GM18507 (cell line): ENCODE measurements at regions not wholly inside any gene's neighbourhood (a gene's known extent, or its start where the extent isn't known, plus 50 kb on each side); places are given as distances from the start of the nearest gene placed in this dataset.
"Not testable (repeated sequence)": the region's sequence is repeated elsewhere in the genome, so short reads cannot be mapped to it uniquely, and the experiment has no call there.

ENCODE experiments used
- DNase-seq: peaks from one replicate; pipeline ENCODE4 v3.0.0; 2011; ENCODE audit warnings: low read depth; ENCODE audit not compliant: insufficient read length; ENCODE audit errors: extremely low spot score
- FAIRE-seq: peaks from 2 replicates; lab custom pipeline; 2011; peaks lifted over from hg19 to GRCh38; lab: Jason Lieb, UNC

DNA sequence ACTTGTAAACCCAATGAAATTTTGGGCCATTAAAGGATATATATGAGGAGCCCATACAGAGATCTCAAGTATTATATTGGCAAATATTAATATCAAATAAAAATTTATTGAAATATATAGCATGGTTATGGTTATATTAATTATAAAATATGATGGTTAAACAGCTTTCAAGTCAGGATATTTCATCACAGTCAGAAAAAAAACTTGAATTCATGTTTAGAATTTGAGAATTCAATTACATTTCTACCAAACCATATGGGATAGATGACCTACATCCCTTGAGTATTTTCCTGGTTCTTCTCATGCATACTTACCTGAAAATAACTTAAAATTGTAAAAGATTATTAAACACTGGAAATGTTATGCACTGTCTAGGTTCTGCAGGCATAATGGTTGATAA, 956.1 kb upstream of the EDIL3 start:
- DNase-seq, result no peak
- no peak for FAIRE-seq

DNA sequence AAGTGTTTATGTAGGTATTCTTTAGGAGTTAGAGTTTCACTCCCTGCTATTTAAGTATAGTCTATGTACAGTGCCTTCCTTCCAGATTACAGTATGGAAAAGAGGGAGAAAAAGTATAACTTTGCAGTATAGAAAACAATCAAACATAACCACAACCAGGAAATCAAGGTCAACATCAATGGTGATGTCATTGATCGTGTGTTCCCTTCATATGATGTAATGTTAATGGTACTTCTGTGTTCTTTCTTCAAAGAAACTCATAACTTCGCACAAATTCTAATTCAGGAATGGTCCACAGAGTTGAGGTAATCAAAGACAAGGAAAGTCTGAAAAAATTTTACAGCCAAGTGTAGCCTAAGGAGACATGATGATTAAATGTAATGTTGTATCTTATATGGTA, 961.1 kb upstream of the EDIL3 start:
- FAIRE-seq (no peak), DNase-seq (no peak)

DNA sequence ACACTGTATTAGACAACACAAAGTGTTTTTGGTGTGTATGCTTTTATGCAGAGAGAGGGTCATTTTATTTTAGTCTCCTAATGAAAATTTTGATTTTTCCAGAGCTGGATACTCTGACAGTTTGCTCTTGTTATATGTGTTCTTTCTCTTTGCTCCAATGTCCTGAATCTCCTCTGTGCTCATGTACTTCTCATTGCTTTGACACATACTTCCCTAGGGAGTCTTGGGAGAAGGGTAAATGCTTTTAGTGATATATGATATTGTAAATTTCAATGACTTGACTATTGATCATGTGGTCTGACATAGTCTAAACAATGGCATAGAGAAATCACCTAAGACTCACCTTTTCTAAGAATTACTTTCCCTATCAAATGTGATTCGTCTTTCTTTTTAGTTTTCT, 972.6 kb upstream of the EDIL3 start:
- DNase-seq, result no peak
- FAIRE-seq, result no peak

DNA sequence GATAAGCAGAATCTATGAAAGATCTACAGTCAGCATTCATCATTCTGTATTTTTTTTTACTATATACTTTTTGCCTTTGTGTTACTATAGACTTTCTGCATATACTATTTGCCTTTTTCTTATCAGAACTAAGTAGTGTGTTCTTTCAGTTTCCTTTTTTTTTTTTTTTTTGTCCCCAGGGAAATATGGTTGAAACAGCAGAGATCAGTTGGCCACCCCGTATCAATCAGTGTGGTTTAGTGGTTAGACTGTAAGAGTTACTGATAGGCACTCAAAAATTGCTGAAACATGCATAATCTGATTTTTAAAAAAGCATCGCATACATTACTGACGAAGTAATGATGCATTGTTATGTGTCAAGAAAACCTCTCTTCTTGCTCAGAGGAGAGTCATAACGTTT, 990.8 kb upstream of the EDIL3 start:
- DNase-seq, result no peak
- no peak for FAIRE-seq

DNA sequence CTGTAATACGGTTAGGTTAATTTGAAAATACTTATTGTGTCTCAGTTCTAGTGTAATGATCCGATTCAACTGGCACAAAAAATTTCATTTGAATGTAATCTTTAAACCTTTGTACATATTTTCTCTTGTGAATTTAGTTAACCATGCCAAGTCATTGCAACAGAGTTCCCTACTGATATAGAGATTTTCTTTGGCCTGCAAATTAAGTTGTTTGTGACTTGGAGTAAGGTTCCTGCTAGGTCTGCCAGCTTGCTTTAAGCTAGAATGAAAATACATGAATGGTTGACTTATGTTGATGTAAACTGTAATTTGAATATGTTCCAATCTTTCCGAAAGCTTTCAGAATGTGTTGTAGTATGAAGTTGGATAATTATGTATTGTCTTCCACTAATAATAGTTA, 1004.1 kb upstream of the EDIL3 start:
- FAIRE-seq (no peak), DNase-seq (no peak)

DNA sequence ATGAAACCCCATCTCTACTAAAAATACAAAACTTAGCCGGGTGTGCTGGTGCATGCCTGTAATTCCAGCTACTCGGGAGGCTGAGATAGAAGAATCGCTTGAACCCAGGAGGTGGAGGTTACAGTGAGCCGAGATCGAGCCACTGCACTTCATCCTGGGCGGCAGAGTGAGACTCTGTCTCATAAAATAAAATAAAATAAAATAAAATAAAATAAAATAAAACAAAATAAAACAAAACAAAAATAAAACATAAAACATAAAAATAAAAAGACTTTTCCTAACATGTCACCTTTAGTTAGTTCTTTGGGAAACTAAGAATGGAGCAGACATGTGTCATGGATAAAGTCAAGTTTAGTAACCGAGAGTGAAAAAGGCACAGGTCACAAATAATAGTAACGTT, 1007.6 kb upstream of the EDIL3 start:
- FAIRE-seq, DNase-seq: not testable (repeated sequence)

DNA sequence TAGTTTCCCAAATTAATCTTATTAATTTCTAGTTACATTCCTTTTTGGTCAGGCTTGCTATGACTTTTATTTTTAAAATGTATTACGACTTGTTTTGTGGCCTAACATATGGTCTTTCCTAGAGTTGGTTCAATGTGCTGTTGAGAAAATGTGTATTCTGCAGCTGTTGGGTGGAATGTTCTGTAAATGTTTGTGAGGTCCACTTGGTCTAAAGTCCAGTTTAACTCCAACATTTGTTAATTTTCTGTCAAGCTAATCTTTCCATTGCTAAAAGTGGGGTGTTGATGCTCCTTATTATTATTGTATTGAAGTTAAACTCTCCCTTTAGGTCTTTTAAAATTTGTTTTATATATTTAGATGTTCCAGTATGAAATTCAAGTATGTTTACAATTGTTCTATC, 1010.8 kb upstream of the EDIL3 start:
- DNase-seq, result no peak
- FAIRE-seq, result no peak

DNA sequence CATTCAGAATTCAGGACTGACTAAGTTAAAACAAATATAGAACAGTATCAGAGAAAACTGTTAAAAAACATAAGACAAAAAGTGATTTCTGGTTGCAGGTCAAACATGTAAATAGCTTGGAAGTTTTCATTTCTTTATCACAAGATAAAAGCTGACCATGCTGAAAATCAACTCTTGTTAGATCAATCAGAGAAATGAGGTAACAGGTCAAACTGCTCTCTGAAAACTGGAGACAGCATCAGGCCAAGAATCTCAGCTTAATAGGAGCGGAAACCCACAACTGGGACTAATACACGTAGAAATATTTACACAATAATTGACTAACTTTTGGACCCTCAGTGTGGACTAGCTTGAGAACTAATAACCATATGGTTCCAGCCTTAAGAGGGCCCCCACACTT, 1012.8 kb upstream of the EDIL3 start:
- no peak for DNase-seq
- no peak for FAIRE-seq

DNA sequence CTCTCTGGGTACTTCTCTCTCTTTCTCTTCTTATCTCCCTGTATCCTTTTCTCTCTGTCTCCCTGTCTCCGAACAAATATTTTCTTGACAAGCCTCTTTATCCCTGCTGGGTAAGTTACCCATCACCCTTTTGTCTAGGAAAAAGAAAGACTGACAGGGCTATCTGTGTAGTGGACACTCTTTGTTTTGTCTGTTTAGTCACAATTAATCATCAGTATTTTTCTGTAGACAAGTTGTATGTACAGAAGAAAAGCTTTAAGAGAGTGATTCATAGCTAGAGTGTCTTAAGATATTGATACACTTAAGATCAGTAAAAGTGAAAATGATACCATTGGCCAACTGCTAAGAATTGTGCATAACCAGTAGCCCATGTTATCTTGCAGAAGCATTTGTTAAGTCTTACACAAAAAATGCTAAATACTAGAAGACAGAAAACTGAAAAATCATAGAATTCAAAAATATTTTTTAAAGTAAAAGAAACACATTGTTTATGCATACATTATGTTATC, 1043.8 kb upstream of the EDIL3 start:
- no peak for FAIRE-seq
- no peak for DNase-seq

DNA sequence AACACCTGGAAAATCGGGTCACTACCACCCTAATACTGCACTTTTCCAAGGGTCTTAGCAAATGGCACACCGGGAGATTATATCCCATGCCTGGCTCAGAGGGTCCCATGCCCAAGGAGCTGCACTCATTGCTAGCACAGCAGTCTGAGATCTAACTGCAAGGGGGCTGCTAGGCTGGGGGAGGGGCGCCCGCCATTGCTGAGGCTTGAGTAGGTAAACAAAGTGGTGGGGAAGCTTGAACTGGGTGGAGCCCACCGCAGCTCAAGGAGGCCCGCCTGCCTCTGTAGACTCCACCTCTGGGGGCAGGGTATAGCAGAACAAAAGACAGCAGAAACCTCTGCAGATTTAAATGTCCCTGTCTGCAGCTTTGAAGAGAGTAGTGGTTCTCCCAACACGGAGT, 1047.0 kb upstream of the EDIL3 start:
- DNase-seq, FAIRE-seq: not testable (repeated sequence)

DNA sequence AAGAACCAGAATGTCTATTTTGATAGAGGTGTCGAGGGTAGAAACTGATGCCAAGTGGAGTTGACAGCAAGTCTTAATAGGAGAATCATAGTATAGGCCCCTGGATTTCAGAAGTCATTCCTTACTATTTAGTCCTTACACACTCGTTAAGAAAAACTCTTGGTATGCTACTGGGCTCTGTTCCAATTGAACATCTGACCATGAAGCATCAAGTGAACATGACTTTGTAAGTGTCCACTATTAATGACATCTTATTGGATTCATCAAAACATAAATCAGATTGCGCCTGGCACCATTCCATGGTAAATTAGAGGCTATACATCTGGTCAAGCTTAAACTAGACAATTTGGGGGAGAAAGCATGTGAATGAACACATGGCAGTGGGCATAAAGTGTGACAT, 1056.5 kb upstream of the EDIL3 start:
- DNase-seq (no peak), FAIRE-seq (no peak)

DNA sequence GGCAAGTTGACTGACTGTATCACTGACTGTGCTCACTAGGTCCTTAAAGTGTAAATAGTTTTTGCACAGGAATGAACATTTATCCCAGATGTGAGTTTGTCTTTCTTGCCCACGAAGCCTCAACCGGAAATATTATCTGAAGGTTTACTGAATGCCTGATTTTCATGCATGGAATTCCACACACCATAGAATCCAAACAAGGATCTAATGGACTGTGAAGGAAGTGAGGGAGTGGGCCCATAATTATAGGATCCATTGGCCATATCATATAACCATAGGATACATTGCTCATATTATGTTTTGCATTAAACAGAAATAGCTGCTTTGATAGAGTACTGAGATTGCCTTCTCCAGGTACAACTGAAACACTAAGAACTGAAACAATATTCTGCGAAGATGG, 1057.2 kb upstream of the EDIL3 start:
- no peak for FAIRE-seq
- no peak for DNase-seq

DNA sequence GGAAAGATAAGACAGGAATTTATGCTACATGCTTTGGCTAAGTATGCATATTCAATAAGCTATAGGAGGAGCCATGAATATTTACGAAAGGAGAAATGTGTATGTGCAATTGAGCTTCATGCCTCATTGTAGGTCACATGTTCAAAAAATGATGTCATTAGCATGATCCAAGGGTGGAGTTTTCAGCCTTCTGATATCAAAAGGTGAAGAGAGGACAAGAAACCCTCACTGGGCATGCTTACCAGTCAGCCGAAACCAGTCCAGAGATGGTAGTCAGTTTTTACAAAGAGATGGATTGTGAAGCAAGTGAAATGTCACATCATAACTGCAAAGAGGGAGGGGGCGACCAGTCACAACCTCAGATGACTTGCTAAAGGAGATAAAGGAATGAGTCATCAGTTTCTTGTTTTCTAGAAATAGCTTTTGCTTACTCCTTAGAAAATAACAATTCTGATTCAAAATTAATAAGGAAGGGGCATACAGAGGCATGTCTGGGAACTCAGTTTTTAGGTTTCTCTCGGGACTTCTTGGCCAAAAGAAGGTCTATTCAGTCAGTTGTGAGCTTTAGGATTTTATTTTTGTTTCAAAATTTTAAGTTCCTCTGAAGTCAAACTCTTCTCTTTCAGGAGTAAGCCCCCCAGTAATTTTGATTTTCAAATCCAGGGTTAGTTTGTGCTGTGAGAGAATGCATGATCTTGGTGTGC, 1067.8 kb upstream of the EDIL3 start:
- no peak for FAIRE-seq

DNA sequence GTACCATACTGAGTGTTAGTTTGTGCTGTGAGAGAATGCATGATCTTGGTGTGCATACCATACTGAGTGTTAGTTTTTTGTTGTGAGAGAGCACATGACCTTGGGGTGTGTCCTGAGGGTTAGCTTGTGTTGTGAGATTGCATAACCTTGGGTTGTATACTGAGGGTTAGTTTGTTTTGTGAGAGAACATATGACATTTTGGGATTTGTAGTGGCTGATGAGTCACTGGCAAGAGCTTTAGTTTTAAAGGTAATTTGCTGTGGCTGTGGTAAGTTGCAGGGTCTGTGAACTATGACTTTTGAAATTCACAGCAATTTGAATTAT, 1068.3 kb upstream of the EDIL3 start:
- FAIRE-seq, result no peak
- no peak for DNase-seq

More for the DNA sequence above, 1067.8 kb upstream of the EDIL3 start:
- no peak for DNase-seq

DNA sequence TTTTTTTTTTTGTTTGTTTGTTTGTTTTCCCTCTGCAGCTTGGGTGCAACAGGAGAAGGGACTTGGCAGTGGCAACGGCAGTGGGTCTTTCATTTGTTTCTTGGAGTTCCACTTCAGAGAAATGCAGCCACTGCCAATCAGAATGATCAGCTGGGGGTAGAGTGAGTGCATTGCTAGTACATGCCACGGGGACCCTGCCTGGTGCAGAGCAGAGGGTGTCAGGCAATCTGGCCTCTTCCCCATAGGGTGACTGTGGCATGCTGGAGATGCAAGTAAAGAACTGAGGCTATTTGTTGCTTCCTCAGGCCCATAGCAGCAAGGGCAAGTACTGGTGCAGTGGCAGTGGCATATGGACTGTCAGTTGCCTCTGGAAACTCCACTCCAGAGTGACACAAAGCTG, 1073.6 kb upstream of the EDIL3 start:
- DNase-seq (no peak), FAIRE-seq (no peak)

DNA sequence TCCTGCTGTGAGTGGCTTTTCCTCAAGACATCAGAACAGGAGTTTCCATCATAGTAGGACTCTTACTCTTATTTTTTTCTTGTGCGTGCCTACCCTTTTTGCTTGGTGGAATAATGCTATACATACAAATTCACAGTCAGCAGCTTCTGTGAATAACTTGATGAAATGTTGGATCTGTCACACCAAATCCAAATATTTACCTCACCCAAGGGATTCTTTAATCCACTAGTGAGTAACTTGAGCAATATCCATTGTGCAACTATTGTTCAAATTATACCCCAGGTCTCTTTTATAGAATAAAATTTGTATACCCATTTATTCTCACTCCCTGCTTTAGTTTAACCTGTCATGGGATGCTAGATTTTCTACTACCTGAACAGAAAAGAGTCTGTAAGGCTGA, 1078.3 kb upstream of the EDIL3 start:
- DNase-seq, result no peak

DNA sequence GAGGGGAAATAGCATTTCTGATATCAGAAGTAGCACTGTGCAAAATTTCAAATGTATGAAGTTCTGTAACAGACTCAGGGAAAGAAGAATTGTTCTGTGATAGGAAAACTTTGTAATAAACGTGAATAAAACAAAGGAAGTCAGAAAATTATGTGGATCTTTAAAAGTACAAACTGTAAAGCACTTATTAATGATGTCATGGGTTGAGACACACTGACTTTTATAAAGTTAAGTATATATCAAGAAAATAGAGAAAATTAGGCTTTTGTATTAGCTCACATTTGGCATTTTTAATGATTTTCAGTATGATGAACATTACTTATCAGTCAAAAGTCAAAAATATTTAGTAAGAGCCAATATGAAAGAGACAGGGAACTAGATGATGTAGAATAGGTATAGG, 1081.7 kb upstream of the EDIL3 start:
- DNase-seq (no peak), FAIRE-seq (no peak)

More for the DNA sequence above, 1078.3 kb upstream of the EDIL3 start:
- FAIRE-seq, result no peak

DNA sequence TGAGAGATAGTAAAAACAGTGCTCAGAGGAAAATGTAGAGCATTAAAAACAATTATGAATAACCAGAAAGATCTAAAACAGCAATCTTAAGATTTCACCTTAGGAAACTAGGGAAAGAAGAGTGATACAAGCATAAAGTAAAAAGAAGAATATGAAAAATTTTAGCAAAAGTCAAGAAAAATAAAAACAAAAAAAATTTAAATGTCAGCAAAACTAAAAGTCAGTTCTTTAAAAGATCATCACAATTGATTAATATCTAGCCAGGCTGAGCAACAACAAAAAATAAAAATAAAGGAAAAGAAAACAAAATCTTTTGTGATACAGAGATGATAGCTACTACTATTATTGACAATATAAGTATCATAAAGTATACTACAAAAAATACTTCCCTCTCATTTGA, 1088.1 kb upstream of the EDIL3 start:
- FAIRE-seq, result no peak
- DNase-seq, result no peak

DNA sequence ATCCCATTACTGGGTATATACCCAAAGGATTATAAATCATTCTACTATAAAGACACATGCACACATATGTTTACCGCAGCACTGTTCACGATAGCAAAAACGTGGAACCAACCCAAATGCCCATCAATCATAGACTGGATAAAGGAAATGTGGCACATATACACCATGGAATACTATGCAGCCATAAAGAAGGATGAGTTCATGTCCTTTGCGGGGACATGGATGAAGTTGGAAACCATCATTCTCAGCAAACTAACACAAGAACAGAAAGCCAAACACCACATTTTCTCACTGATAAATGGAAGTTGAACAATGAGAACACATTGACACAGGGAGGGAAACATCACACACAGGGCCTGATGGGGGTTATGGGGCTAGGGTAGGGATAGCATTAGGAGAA, 1090.5 kb upstream of the EDIL3 start:
- FAIRE-seq, DNase-seq: not testable (repeated sequence)

DNA sequence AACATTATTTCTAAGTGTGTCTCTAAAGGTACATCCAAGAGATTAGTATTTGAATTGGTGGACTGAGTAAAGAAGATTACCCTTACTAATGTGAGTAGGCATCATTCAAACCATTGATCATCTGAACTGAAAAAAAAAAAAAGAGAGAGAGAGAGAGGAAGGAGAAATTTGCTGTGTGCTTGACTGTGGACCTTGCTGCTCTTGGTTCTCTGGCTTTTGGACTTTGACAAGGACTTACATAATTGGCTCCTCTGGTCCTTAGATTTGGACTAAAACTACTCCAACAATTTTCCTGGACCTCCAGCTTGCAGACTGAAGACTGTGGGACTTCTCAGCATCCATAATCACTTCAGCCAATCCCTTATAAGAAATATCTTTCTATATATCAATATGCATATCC, 1091.9 kb upstream of the EDIL3 start:
- DNase-seq (no peak), FAIRE-seq (no peak)

DNA sequence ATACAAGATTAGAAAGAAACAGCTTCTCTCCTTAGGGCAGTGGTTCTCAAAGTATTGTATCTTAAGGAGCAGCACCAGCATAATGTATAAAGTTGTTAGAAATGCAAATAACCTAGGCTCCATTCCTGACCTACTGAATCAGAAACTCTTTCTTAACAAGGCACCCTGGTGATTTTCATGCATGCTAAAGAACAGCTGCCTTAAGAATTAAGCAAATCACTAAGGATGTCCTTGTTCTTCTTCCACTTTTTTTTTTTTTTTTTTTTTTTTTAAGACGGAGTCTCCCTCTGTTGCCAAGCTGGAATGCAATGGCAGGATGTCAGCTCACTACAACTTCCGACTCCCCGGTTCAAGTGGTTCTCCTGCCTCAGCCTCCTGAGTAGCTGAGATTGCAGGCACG, 1095.2 kb upstream of the EDIL3 start:
- no peak for DNase-seq
- no peak for FAIRE-seq
